DOHH2 (cell line): ENCODE measurements at regions not wholly inside any gene's neighbourhood (a gene's known extent, or its start where the extent isn't known, plus 50 kb on each side); places are given as distances from the start of the nearest gene placed in this dataset.
"Not testable (repeated sequence)": the region's sequence is repeated elsewhere in the genome, so short reads cannot be mapped to it uniquely, and the experiment has no call there.

Source experiments
- H3F3A ChIP-seq: fragments of 200-600 bp; sonication (generic), shearing (Covaris generic); 2 replicates; pipeline ENCODE4 v1.6.0; 2016; ENCODE audit warnings: antibody characterized with exemption, mild to moderate bottlenecking; ENCODE audit not compliant: control insufficient read depth, insufficient read depth
- H3K27ac ChIP-seq: fragments of 200-600 bp; sonication (generic); 2 replicates; pipeline ENCODE4 v1.5.1; 2014; ENCODE audit warnings: low read depth, mild to moderate bottlenecking, low read length, moderate library complexity
- H3K27me3 ChIP-seq: fragments of 200-600 bp; sonication (generic); 2 replicates; pipeline ENCODE4 v1.6.1; 2014; ENCODE audit warnings: mild to moderate bottlenecking, low read length, mixed read lengths; ENCODE audit not compliant: control insufficient read depth
- H3K36me3 ChIP-seq: fragments of 200-600 bp; sonication (generic); 2 replicates; pipeline ENCODE4 v1.6.1; 2014; ENCODE audit warnings: mild to moderate bottlenecking, low read length, moderate library complexity, mixed read lengths; ENCODE audit not compliant: control insufficient read depth
- H3K4me1 ChIP-seq: fragments of 200-600 bp; sonication (generic); 2 replicates; pipeline ENCODE4 v1.6.1; 2014; ENCODE audit warnings: mild to moderate bottlenecking, low read length, mixed read lengths; ENCODE audit not compliant: control insufficient read depth
- H3K4me2 ChIP-seq: fragments of 200-600 bp; sonication (generic); 2 replicates; pipeline ENCODE4 v1.6.0; 2014; ENCODE audit warnings: mild to moderate bottlenecking, low read length, moderate library complexity
- H3K4me3 ChIP-seq: fragments of 200-600 bp; sonication (generic); 2 replicates; pipeline ENCODE4 v1.5.1; 2014; ENCODE audit warnings: mild to moderate bottlenecking, low read length, mixed read lengths
- H3K79me2 ChIP-seq: fragments of 200-600 bp; sonication (generic); 2 replicates; pipeline ENCODE4 v1.6.1; 2014; ENCODE audit warnings: mild to moderate bottlenecking, low read length, mixed read lengths; ENCODE audit not compliant: control insufficient read depth
- H3K9me2 ChIP-seq: fragments of 200-600 bp; sonication (generic); replicated peaks from 2 replicates; pipeline ENCODE4 v1.6.1; 2014; ENCODE audit warnings: mild to moderate bottlenecking, low read length, mixed read lengths; ENCODE audit not compliant: control insufficient read depth
- H3K9me3 ChIP-seq: fragments of 200-600 bp; sonication (generic); 2 replicates; pipeline ENCODE4 v1.6.1; 2014; ENCODE audit warnings: antibody characterized with exemption, low read length, mixed read lengths; ENCODE audit not compliant: control insufficient read depth, insufficient read depth
- H4K20me1 ChIP-seq: fragments of 200-600 bp; sonication (generic); 2 replicates; pipeline ENCODE4 v1.6.0; 2014; ENCODE audit warnings: low read depth, mild to moderate bottlenecking, antibody characterized with exemption, low read length, moderate library complexity; ENCODE audit not compliant: control insufficient read depth, insufficient read depth
- CTCF ChIP-seq: fragments of 200-600 bp; sonication (generic); IDR thresholded peaks from one replicate; pipeline ENCODE4 v1.5.1; 2014; ENCODE audit warnings: antibody characterized with exemption, mild to moderate bottlenecking, low read depth, low read length; ENCODE audit not compliant: poor library complexity, severe bottlenecking
- EZH2phosphoT487 ChIP-seq: fragments of 200-600 bp; sonication (generic); IDR thresholded peaks from 2 replicates; pipeline ENCODE4 v1.6.1; 2017; ENCODE audit warnings: borderline replicate concordance, mild to moderate bottlenecking, antibody characterized with exemption, low read length, moderate library complexity, mixed read lengths

DNA sequence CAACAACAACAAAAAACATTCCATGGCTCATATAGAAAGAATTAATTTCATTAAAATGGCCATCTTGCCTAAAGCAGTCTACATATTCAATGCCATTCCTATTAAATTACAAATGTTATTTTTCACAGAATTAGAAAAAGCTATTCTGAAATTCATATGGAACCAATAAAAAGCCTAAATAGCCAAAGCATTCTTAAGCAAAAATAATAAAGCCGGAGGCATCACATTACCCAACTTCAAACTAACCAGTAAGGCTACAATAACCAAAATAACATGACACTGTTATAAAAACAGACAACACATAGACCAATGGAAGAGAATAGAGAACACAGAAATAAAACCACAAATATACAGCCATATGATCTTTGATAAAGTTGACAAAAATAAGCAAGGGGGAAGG lies 330.4 kb downstream of the KIF20B start:
- H3K36me3 ChIP-seq = no peaks in the 10 kb centered on the region
- no peaks in the 10 kb centered on the region for H3K9me2 ChIP-seq
- H3K9me3 ChIP-seq = no peaks in the 10 kb centered on the region
- no peaks in the 10 kb centered on the region for H4K20me1 ChIP-seq
- H3K27ac ChIP-seq = no peak overlapping the region
- no peak overlapping the region for H3K4me2 ChIP-seq
- no peaks in the 10 kb centered on the region for H3K4me1 ChIP-seq
- no peaks in the 10 kb centered on the region for H3K27me3 ChIP-seq
- no peaks in the 10 kb centered on the region for H3F3A ChIP-seq
- H3K79me2 ChIP-seq = no peaks in the 10 kb centered on the region
- no peak for TF ChIP-seq CTCF
- TF ChIP-seq EZH2phosphoT487 = no peak
- H3K4me3 ChIP-seq = no peak overlapping the region

DNA sequence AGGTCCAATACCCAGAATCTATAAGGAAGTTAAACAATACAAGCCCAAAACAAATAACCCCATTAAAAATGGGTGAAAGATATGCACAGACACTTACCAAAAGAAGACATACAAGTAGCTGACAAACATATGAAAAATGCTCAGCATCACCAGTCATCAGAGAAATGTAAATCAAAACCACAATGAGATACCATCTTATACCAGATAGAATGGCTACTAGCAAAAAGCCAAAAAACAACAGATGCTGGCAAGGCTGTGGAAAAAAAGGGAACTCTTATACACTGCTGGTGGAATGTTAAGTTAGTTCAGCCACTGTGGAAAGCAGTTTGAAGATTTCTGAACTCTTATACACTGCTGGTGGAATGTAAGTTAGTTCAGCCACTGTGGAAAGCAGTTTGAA lies 331.1 kb downstream of the KIF20B start:
- no peaks in the 10 kb centered on the region for H3K9me2 ChIP-seq
- no peaks in the 10 kb centered on the region for H4K20me1 ChIP-seq
- no peaks in the 10 kb centered on the region for H3K4me1 ChIP-seq
- no peaks in the 10 kb centered on the region for H3K27me3 ChIP-seq
- no peak overlapping the region for H3K4me2 ChIP-seq
- no peaks in the 10 kb centered on the region for H3K79me2 ChIP-seq
- no peak overlapping the region for H3K4me3 ChIP-seq
- H3K27ac ChIP-seq = no peak overlapping the region
- H3K9me3 ChIP-seq = no peaks in the 10 kb centered on the region
- H3K36me3 ChIP-seq = no peaks in the 10 kb centered on the region
- TF ChIP-seq CTCF = no peak
- no peak for TF ChIP-seq EZH2phosphoT487
- H3F3A ChIP-seq = no peaks in the 10 kb centered on the region

DNA sequence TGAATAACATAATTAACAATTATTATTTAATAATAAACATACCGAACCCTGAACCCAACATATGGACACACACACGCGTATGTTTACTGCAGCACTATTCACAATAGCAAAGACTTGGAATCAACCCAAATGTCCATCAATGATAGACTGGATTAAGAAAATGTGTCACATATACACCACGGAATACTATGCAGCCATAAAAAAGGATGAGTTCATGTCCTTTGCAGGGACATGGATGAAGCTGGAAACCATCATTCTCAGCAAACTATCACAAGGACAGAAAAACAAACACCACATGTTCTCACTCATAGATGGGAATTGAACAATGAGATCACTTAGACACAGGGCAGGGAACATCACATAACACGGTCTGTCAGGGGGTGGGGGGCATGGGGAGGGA lies 333.5 kb downstream of the KIF20B start:
- not testable (repeated sequence) for H3K9me3 ChIP-seq, H3K9me2 ChIP-seq, H3K4me1 ChIP-seq, H3K27me3 ChIP-seq, H3F3A ChIP-seq, H3K4me3 ChIP-seq, H3K4me2 ChIP-seq, H4K20me1 ChIP-seq, H3K79me2 ChIP-seq, H3K36me3 ChIP-seq, H3K27ac ChIP-seq

DNA sequence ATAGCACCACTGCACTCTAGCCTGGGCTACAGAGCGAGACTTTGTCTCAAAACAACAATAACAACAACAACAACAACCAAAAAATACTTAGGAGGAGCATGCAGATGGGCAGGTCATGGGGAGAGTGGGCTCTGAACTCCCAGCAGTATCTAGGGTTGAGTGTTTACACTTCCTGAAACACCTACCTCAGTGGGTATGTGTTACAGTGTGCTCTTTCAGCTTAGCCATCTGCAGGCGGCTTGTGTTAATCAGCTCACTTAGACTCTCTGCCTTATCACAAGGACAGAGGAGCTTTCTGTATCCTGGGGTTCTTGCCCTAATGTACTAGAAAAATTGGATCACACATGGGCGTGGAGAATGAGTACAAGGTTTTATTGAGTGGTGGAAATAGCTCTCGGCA lies 340.2 kb downstream of the KIF20B start:
- no peak for TF ChIP-seq CTCF
- TF ChIP-seq EZH2phosphoT487 = no peak
- H3K27ac ChIP-seq = no peak overlapping the region
- no peak overlapping the region for H3K4me2 ChIP-seq
- H3K36me3 ChIP-seq = no peaks in the 10 kb centered on the region
- no peaks in the 10 kb centered on the region for H3K4me1 ChIP-seq
- no peak overlapping the region for H3K4me3 ChIP-seq
- H3K9me3 ChIP-seq = no peaks in the 10 kb centered on the region
- H3K79me2 ChIP-seq = no peaks in the 10 kb centered on the region
- H3F3A ChIP-seq = no peaks in the 10 kb centered on the region
- H3K9me2 ChIP-seq = no peaks in the 10 kb centered on the region
- no peaks in the 10 kb centered on the region for H3K27me3 ChIP-seq
- H4K20me1 ChIP-seq = no peaks in the 10 kb centered on the region
